ENCODE measurements at regions not wholly inside any gene's neighbourhood (a gene's known extent, or its start where the extent isn't known, plus 50 kb on each side); places are given as distances from the start of the nearest gene placed in this dataset.

DNA sequence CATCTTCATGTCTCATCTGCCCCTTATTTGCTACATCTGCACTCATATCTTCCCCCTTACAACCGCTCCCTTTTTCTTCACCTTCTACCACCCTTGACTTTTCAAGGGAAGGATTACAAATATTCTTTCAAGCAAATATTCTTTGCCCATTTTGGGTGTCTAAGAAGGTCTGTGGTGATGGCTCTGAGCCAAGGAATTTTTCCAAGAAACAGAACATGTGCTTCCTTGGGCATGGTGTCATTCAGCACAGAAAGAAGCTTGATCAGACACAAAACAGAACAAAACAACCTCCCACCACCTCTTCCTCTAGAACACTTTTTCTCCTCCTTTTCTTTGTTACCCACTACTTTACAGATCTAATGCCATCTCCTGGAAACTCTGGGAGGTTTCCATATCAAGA lies 313.7 kb downstream of the SATB2 start:
- Histone ChIP-seq H3K27me3 (no peaks in the 10 kb centered on the region), H3K36me3 (no peaks in the 10 kb centered on the region), H3K4me1 (no peaks in the 10 kb centered on the region), H3K9me3 (no peaks in the 10 kb centered on the region), H3K4me3 (no peak overlapping the region), H3K27ac (no peak overlapping the region)
- intact Hi-C loops (cut with DNase I) = no loop called here
- DNase-seq (ENCODE audit: extremely low spot score in 2 of 2) = no peak
- no peak for TF ChIP-seq POLR2A (IDR thresholded peaks at IDR 0.05)
- TF ChIP-seq, protein P1, sequence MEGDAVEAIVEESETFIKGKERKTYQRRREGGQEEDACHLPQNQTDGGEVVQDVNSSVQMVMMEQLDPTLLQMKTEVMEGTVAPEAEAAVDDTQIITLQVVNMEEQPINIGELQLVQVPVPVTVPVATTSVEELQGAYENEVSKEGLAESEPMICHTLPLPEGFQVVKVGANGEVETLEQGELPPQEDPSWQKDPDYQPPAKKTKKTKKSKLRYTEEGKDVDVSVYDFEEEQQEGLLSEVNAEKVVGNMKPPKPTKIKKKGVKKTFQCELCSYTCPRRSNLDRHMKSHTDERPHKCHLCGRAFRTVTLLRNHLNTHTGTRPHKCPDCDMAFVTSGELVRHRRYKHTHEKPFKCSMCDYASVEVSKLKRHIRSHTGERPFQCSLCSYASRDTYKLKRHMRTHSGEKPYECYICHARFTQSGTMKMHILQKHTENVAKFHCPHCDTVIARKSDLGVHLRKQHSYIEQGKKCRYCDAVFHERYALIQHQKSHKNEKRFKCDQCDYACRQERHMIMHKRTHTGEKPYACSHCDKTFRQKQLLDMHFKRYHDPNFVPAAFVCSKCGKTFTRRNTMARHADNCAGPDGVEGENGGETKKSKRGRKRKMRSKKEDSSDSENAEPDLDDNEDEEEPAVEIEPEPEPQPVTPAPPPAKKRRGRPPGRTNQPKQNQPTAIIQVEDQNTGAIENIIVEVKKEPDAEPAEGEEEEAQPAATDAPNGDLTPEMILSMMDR (IDR thresholded peaks at IDR 0.05) = no peak
- TF ChIP-seq POLR2AphosphoS5 (IDR thresholded peaks at IDR 0.05; ENCODE audit: insufficient read depth in 1 of 2, low read depth in 1 of 2) = no peak

DNA sequence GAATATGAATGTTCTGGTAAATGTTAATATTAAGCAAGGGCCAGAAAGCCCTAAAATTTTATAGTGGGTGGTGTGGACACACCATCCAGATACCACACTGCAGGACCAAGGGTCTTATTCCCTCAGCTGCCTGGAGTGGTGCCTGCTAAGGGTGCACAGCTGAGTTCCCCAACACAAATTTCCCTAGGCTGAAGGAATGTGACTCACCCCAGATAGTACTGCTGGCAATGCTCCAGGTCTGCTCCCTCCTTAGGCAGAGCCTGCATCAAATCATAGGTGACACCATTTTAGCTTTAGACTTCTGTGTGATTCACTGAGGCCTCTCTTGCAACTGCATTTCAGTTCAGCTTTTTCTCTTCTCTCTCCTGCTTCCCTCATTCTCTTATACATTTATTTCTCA lies 321.1 kb downstream of the SATB2 start:
- intact Hi-C loops (cut with DNase I) = no loop called here
- no peak for DNase-seq (ENCODE audit: extremely low spot score in 2 of 2)
- H3K4me1 ChIP-seq = no peaks in the 10 kb centered on the region
- H3K36me3 ChIP-seq = no peaks in the 10 kb centered on the region
- no peak for TF ChIP-seq POLR2A (IDR thresholded peaks at IDR 0.05)
- no peak for TF ChIP-seq POLR2AphosphoS5 (IDR thresholded peaks at IDR 0.05; ENCODE audit: insufficient read depth in 1 of 2, low read depth in 1 of 2)
- TF ChIP-seq, protein P1 (IDR thresholded peaks at IDR 0.05) = no peak
- no peaks in the 10 kb centered on the region for H3K27me3 ChIP-seq
- H3K27ac ChIP-seq = no peak overlapping the region
- no peak overlapping the region for H3K4me3 ChIP-seq
- no peaks in the 10 kb centered on the region for H3K9me3 ChIP-seq

DNA sequence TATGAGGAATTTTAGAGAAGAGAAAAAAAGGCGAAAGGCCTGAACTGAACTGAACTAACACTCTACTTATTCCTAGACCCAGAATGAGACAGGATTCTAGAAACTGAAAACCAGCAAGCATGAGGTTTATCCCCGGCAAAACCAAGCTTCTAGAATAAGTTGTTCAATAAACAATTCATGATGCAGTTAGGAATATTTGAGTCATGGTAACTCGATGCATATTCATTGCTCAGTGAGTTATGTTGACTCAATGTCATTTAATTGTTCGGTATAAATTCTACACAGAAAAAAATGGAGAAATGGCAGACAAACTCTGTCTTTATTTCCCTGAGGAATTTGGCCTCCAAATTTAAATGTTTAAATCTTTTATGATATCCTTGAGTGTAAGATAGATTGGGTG lies 321.5 kb downstream of the SATB2 start:
- TF ChIP-seq, protein P1 (IDR thresholded peaks at IDR 0.05) = no peak
- TF ChIP-seq POLR2AphosphoS5 (IDR thresholded peaks at IDR 0.05; ENCODE audit: insufficient read depth in 1 of 2, low read depth in 1 of 2) (no peak), POLR2A (IDR thresholded peaks at IDR 0.05) (no peak)
- no peak overlapping the region for H3K27ac ChIP-seq
- no peak for DNase-seq (ENCODE audit: extremely low spot score in 2 of 2)
- no peaks in the 10 kb centered on the region for H3K4me1 ChIP-seq
- H3K9me3 ChIP-seq = no peaks in the 10 kb centered on the region
- H3K27me3 ChIP-seq = no peaks in the 10 kb centered on the region
- no peak overlapping the region for H3K4me3 ChIP-seq
- intact Hi-C loops (cut with DNase I) = no loop called here
- H3K36me3 ChIP-seq = no peaks in the 10 kb centered on the region

DNA sequence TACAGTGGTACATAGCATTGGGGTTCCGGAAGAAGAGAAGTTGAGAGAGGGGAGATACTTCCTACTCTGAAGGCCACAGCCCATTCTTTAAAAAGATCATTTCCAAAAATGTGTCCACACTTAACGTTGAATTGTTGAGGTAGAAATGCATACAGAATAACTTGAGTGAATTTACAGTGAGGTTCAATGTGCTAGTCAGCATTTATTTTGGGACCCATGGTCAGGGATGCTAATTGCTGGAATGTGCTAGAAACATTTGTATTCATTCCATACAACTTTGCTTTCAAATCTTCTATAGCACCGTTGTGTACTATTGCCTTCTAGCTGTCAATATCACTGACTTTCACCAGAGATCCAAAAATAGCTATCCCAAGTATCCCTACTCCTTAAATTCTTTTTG lies 325.9 kb downstream of the SATB2 start:
- TF ChIP-seq POLR2AphosphoS5 (IDR thresholded peaks at IDR 0.05; ENCODE audit: insufficient read depth in 1 of 2, low read depth in 1 of 2) = no peak
- TF ChIP-seq POLR2A (IDR thresholded peaks at IDR 0.05) = no peak
- TF ChIP-seq, protein P1 (IDR thresholded peaks at IDR 0.05) = no peak
- Histone ChIP-seq H3K36me3 (no peaks in the 10 kb centered on the region), H3K27me3 (no peaks in the 10 kb centered on the region), H3K4me1 (no peaks in the 10 kb centered on the region), H3K9me3 (no peaks in the 10 kb centered on the region), H3K4me3 (no peak overlapping the region), H3K27ac (no peak overlapping the region)
- DNase-seq (ENCODE audit: extremely low spot score in 2 of 2) = no peak
- intact Hi-C loops (cut with DNase I) = no loop called here

DNA sequence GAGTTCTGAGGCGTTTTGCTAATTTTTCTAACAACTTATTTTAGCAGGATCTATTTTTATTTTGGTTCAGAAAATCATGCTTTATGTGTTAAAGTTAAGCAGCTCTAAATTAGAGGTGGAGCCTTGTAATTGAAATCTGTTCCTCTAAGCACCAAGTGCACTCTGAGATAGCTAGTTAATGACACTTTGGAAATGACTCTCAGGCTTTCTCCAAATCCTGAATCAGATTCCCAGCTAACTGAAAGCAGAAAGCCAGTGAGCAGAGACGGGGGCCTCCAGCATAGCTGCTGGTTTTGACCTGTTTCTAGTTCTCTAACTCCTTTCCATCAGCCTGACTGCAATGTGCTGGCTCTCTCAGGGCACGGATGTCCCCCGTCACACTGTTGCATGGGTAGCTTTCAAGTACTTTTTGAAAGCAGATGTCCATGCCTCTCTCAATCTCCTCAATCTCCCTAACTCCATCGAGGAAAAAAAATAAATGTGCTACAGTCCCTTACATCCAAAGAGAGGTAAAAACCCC lies 326.5 kb downstream of the SATB2 start:
- no peaks in the 10 kb centered on the region for H3K9me3 ChIP-seq
- no peak for TF ChIP-seq POLR2AphosphoS5 (IDR thresholded peaks at IDR 0.05; ENCODE audit: insufficient read depth in 1 of 2, low read depth in 1 of 2)
- no peak for TF ChIP-seq POLR2A (IDR thresholded peaks at IDR 0.05)
- TF ChIP-seq, protein P1 (IDR thresholded peaks at IDR 0.05) = no peak
- no peaks in the 10 kb centered on the region for H3K27me3 ChIP-seq
- DNase-seq (ENCODE audit: extremely low spot score in 2 of 2) = no peak
- no peaks in the 10 kb centered on the region for H3K4me1 ChIP-seq
- H3K4me3 ChIP-seq = no peak overlapping the region
- H3K27ac ChIP-seq = no peak overlapping the region
- no peaks in the 10 kb centered on the region for H3K36me3 ChIP-seq
- intact Hi-C loops (cut with DNase I) = no loop called here
